ENCODE measurements at regions not wholly inside any gene's neighbourhood (a gene's known extent, or its start where the extent isn't known, plus 50 kb on each side); places are given as distances from the start of the nearest gene placed in this dataset.

DNA sequence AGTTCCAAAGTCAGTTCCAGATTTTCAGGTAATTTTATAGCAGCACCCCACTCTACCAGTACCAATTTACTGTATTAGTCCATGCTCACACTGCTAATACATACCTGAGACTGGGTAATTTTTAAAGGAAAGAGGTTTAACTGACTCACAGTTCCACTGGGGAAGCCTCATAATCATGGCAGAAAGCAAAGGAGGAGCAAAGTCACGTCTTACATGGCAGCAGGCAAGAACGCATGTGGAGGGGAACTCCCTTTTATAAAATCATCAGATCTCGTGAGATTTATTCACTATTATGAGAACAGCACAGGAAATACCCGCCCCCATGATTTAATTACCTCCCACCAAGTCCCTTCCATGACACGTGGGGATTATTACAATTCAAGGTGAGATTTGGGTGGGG, 142.4 kb downstream of the AHR start:
- H3K27ac ChIP-seq = no peak overlapping the region

GRCh38 chr7:17441557-17441956, 143.1 kb downstream of the AHR start:
- TF ChIP-seq, protein P1, sequence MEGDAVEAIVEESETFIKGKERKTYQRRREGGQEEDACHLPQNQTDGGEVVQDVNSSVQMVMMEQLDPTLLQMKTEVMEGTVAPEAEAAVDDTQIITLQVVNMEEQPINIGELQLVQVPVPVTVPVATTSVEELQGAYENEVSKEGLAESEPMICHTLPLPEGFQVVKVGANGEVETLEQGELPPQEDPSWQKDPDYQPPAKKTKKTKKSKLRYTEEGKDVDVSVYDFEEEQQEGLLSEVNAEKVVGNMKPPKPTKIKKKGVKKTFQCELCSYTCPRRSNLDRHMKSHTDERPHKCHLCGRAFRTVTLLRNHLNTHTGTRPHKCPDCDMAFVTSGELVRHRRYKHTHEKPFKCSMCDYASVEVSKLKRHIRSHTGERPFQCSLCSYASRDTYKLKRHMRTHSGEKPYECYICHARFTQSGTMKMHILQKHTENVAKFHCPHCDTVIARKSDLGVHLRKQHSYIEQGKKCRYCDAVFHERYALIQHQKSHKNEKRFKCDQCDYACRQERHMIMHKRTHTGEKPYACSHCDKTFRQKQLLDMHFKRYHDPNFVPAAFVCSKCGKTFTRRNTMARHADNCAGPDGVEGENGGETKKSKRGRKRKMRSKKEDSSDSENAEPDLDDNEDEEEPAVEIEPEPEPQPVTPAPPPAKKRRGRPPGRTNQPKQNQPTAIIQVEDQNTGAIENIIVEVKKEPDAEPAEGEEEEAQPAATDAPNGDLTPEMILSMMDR (conservative IDR thresholded peaks at IDR 0.05) = no peak
- no peak for TF ChIP-seq ZFX (IDR thresholded peaks at IDR 0.05)
- H3K27ac ChIP-seq = no peak overlapping the region

More for the DNA sequence above, 142.4 kb downstream of the AHR start:
- TF ChIP-seq, protein P1 (conservative IDR thresholded peaks at IDR 0.05) = no peak
- no peak for TF ChIP-seq ZFX (IDR thresholded peaks at IDR 0.05)

- TF ChIP-seq, protein P1 (conservative IDR thresholded peaks at IDR 0.05) = no peak
- TF ChIP-seq ZFX (IDR thresholded peaks at IDR 0.05) = no peak
- no peak overlapping the region for H3K27ac ChIP-seq
These were observed 145.7 kb downstream of the AHR start for GRCh38 chr7:17444151-17444550.

DNA sequence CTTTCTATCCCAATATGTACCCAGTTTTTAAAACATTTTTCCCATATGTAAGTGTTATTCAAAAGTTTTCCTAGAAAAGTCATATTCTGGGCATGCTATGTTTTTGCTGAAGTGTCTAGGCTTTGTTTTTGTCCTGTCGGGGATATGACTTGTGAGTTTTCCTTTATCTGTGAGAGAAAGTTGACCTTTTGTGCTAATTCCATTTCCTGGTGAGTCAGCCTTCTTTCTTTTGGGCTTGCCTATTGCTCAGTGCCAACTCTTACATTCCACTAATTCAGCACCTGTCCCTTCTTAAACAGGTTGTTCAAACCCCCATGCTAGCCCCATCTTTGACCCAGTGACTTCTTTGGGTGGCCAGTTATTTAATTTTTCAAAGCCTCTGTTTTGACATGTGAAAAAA, 146.2 kb downstream of the AHR start:
- TF ChIP-seq, protein P1 (conservative IDR thresholded peaks at IDR 0.05) = no peak
- no peak for TF ChIP-seq ZFX (IDR thresholded peaks at IDR 0.05)
- no peak overlapping the region for H3K27ac ChIP-seq

DNA sequence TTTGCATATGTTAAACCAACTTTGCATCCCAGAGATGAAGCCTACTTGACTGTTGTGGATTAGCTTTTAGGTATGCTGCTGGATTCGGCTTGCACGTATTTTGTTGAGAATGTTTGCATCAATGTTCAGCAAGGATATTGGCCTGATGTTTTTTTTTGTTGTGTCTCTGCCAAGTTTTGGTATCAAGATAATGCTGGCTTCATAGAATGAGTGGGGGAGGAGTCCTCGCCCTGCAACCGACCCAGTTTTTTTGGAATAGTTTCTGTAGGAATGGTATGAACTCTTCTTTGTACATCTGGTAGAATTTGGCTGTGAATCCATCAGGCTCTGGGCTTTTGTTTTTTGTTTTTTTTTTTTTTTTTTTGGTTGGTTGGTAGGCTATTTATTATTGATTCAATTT, 147.9 kb downstream of the AHR start:
- TF ChIP-seq ZFX (IDR thresholded peaks at IDR 0.05) = no peak
- TF ChIP-seq, protein P1 (conservative IDR thresholded peaks at IDR 0.05) = no peak
- H3K27ac ChIP-seq = no peak overlapping the region

- H3K27ac ChIP-seq = no peak overlapping the region
- TF ChIP-seq ZFX (IDR thresholded peaks at IDR 0.05) = no peak
- TF ChIP-seq, protein P1 (conservative IDR thresholded peaks at IDR 0.05) = no peak
These were observed 149.5 kb downstream of the AHR start for GRCh38 chr7:17447728-17448478.

DNA sequence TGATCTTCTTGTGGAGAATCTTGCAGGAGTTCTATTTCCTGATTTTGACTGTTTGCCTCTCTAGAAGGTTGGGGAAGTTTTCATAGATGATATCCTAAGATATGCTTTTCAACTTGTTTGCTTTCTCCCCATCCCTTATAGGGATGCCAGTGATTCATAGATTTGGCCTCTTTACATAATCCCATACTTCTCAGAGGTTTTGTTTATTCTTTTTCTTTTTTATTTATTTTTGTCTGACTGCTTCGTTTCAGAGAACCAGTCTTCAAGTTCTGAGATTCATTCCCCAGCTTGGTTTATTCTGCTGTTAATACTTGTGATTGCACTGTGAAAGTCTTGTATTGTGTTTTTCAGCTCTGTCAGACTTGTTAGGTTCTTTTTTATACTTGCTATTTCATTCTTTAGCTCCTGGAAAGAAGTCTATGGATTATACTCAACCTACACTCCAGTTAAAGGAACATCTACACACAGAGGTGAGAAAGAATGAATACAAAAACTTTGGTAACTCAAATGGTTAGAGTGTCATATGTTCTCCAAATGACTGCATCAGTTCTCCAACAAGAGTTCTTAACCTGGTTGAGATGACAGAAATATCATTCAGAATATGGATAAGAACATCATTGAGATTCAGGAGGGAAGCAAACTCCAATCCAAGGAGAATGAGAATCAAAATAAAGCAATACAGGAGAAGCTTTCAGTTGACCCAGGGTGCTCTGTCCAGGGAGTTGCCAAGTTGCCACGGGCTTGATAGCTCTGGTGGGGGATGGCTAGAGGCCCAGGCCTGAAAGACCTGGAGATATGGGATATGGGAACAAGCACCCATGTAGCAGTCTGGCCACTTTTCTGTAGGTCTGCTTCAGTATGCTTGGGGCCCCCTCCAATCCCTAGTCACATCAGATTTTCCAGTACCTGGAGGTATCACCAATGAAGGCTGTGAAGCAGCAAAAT, 150.3 kb downstream of the AHR start:
- TF ChIP-seq ZFX (IDR thresholded peaks at IDR 0.05) = no peak
- TF ChIP-seq, protein P1 (conservative IDR thresholded peaks at IDR 0.05) = no peak
- no peak overlapping the region for H3K27ac ChIP-seq
